M059J (cell line): ENCODE measurements at regions not wholly inside any gene's neighbourhood (a gene's known extent, or its start where the extent isn't known, plus 50 kb on each side); places are given as distances from the start of the nearest gene placed in this dataset.

Experiments
- DNase-seq: peaks from one replicate; pipeline ENCODE4 v3.0.0-alpha.2; 2012; ENCODE audit warnings: low read depth

DNA sequence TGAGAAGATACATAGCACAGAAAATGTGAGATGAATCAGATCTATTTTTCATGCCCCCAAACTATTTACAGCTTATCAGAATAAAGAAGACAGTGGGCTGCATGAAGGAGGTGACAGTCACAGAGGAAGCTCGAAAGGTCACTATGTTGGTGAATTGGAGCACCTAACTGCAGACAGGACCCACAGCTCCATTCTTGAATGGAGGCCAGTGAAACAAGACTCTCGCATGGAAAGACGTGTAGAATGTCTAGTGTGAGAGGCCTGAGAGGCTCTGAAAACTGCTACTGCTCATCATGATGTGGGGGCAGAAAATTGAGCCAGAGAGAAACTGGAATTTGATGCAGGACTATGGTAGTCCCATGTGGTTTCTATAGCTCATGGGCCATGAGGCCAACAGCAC is 60.3 kb upstream of the CCDC190 start:
- no peak for DNase-seq

DNA sequence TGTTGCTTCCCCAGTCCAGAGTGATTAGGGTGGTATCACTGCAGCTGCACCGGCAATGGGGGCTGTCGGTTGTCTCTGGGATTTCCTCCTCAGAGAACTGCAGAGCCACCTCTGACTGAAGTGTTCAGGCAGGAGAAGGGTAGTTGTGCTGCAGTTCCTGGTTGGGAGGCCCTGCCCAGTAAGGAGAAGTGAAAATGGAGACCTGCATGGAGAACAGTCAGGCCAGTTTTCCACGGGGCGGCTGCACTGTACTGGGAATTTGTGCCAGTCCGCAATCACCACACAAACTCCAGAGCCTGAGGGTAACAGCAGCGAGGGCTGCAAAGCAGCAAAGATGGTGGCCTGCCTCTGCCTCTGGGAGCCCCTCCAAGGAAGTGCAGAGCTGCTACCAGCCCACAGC is 58.1 kb upstream of the CCDC190 start:
- DNase-seq: no peak

DNA sequence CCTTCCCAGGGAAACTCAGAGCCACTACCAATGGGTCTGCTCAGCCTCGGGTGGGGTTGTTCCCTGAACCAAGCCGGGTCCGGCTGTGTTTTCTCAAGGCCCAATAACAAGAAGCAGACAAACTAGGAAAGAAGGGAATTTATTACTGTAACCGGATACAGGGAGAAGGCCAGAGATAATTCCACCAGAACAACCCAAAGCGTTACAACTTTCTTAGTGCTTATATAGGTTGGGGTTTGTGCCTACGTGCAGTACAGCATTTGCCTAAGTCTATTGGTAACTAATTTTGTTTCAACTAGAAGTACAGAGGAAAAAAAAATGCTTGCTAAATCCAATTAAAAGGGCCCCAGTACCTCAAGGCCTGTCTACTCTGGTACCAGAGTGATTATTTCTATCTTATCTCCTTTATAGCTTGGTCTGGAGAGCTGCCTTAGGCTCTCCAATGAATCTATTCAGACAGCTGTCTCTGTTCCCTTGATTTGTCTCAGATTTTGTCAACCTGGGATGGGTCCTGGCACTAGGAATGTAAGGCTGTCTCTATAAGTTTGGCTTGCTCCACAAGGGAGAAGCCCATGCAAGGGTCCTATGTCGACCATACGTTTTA is 57.3 kb upstream of the CCDC190 start:
- no peak for DNase-seq

DNA sequence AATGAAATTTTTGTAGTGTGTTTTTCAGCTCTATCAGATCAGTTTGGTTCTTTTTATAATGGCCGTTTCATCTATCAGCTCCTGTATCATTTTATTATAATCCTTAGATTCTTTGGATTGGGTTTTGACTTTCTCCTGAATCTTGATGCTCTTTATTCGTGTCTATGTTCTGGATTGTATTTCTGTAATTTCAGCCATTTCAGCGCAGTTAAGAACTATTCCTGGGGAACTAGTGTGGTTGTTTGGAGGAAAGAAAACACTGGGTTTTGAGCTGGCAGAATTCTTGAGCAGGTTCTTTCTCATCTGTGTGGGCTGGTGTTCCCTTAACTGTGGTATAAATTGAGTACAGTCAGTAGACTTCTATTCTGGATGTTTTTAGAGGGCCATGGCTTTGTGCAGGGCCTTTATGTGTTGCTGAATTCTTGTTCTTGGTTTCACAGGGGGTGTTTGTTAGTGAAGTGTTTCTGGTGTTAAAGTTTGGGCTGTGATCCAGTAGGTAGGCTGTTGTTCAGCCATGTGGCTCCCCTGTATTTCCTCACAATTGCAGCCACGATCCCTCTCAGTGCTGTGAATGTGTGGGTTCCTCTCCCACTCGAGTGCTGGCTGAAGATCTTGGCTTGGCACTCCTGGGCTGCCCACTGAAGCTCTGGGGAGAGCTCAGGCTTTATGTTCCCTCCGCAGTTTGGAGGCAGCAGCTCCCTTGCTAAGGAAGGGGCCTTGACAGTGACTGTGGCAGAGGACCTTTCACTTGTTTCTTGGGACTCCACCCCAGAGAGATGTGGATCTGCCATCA is 56.0 kb upstream of the CCDC190 start:
- no peak for DNase-seq

DNA sequence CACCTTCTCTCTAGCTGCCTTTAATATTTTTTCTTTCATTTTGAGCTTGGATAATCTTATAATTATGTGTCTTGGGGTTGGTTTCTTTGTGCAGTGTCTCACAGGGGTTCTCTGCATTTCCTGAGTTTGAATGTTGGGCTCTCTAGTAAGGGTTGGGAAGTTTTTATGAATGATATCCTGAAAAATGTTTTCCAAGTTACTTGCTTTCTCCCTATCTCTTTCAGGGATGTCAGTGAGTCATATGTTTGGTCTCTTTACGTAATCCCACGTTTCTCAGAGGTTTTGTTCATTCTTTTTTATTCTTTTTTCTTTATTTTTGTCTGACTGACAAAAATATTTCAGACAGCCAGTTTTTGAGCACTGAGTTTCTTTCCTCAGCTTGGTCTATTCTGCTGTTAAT is 55.4 kb upstream of the CCDC190 start:
- peak; percentile 50 for DNase-seq

DNA sequence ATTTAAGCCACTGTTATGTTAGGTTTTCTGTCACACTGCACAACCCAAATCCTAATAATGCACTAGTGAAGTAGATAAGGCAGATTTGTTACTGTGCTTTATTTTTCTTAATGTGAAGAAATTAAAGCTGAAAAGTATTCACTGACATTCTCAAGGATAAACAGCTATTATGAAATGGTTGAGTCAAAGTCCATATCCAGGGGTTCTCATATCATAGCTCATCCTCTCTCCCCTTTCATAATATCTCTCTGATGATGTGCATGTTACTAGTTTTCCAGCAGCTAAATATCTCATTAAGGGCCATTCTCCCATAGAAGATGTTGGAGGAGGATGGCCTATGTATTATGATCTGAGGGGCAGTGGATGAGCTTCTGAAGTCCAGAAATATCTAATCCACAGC is 53.6 kb upstream of the CCDC190 start:
- DNase-seq: no peak

DNA sequence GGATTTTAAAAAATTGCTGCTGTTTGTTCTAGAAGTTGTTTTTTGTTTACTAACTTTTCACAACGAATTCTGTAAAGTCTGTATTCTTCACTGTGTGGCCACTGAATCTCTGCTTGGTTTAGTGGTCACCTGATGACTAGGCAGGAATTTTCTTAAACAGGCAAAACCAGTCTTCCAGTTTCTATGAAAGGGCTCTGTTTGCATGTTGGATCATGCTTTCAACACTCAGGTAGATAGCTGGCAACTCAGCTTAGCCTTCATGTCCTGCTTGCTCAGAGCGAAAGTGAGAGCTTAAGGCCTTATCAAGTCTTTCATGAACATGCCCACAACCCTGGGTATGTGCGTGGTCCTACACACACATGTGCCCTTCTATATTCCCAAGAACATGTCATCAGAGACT is 52.4 kb upstream of the CCDC190 start:
- no peak for DNase-seq

DNA sequence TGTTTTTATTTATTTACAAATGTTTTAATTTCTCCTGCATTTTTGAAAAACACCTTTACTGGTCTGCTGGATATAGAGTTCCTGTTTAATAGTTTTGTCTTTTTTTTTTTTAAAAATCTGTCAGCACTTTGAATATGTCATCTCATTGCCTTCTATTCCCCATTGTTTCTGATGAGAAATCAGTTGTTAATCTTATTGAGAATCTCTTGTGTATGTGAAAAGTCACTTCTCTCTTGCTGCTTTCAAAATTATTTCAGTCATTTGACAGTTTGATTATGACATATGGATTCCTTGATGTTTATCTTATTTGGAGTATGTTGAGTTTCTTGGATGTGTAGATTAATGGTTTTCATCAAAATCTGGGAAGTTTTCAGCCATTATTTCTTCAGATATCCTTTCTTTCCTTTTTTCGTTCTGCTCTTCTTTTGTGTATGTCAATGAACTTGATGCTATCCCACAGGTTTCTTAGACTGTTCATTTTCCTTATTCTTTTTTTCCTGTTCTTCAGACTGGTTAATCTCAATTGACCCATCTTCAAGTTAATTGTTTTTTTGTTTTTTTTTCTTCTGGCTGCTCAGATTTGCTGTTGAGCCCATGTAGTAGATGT is 51.2 kb upstream of the CCDC190 start:
- DNase-seq: peak; percentile 33
